HCT116 (cell line): ENCODE measurements at regions not wholly inside any gene's neighbourhood (a gene's known extent, or its start where the extent isn't known, plus 50 kb on each side); places are given as distances from the start of the nearest gene placed in this dataset.

Experiments
- ATAC-seq: fragments of 200-7000 bp; cut with Tn5 transposase; 2 replicates; pipeline ENCODE4 v1.9.1; 2020; ENCODE audit warnings: mild to moderate bottlenecking, moderate library complexity
- BruUV-seq: library from RNA; stranded (reverse); fragments of 400-500 nt; replicated peaks from 2 replicates; lab custom pipeline; 2021; lab: Mats Ljungman, UMichigan
- CTCF ChIA-PET: fragments of 300-600 bp; sonication (Branson Sonifier 250); formaldehyde crosslinking; loops from one replicate; lab custom pipeline; 2021; ENCODE audit warnings: antibody characterized with exemption; lab: Charles Lee
- POLR2A ChIA-PET: fragments of 300-600, 350-600 bp; sonication (Branson Sonifier 250); formaldehyde crosslinking; loops from one replicate; lab custom pipeline; 2021; ENCODE audit warnings: antibody characterized with exemption; lab: Charles Lee
- RAD21 ChIA-PET, 2 experiments: fragments of 300-600 bp; sonication (Branson Sonifier 250); formaldehyde crosslinking; loops; one replicate each; lab custom pipeline; 2023; ENCODE audit warnings: low total read pairs in 2 of 2; ENCODE audit not compliant: uncharacterized antibody in 2 of 2, unreplicated experiment in 2 of 2, low non-redundant PET in 1 of 2; lab: Charles Lee
- DNase-seq: peaks from one replicate; pipeline ENCODE4 v3.0.0-alpha.2; 2010; ENCODE audit warnings: low read depth, low spot score
- H2AFZ ChIP-seq: fragments of 200-600 bp; shearing (Covaris generic), sonication (generic); 2 replicates; pipeline ENCODE4 v1.6.1; 2017; ENCODE audit warnings: low read depth, mixed run types, mixed read lengths, antibody characterized with exemption, low read length; ENCODE audit not compliant: poor library complexity, severe bottlenecking
- H3K27ac ChIP-seq: 2 replicates; pipeline ENCODE4 v1.5.1; 2012; ENCODE audit warnings: low read depth, low read length
- H3K27me3 ChIP-seq: fragments of 200-600 bp; sonication (generic); 2 replicates; pipeline ENCODE4 v1.6.1; 2016; ENCODE audit warnings: mixed run types, low read length, mixed read lengths; ENCODE audit not compliant: insufficient read depth
- H3K36me3 ChIP-seq, 2 experiments: fragments of 200-500 bp in 1 of 2; fragments of 200-600 bp in 1 of 2; sonication (Bioruptor generic) in 1 of 2; sonication (generic) in 1 of 2; 2 replicates each; pipeline versions ENCODE4 v1.5.1 to v1.6.1; 2014 to 2016; ENCODE audit warnings: low read length in 2 of 2, inconsistent platforms in 1 of 2, mixed read lengths in 1 of 2, mixed run types in 1 of 2; ENCODE audit not compliant: insufficient read depth in 2 of 2, control insufficient read depth in 1 of 2
- H3K4me1 ChIP-seq, 2 experiments: fragments of 200-600 bp in 1 of 2; sonication (generic) in 1 of 2; 2 replicates each; pipeline versions ENCODE4 v1.5.1 to v1.6.1; 2012 to 2017; ENCODE audit warnings: low read length in 2 of 2, inconsistent platforms in 1 of 2, mild to moderate bottlenecking in 1 of 2, mixed read lengths in 1 of 2, mixed run types in 1 of 2, moderate library complexity in 1 of 2; ENCODE audit not compliant: insufficient read depth in 2 of 2, control insufficient read depth in 1 of 2
- H3K4me2 ChIP-seq: fragments of 200-600 bp; sonication (generic); 2 replicates; pipeline ENCODE4 v1.6.1; 2017; ENCODE audit warnings: mixed run types, low read length, mixed read lengths
- H3K4me3 ChIP-seq, 2 experiments: fragments of 200-600 bp in 1 of 2; sonication (generic) in 1 of 2; replicated peaks in 1 of 2; 2 replicates each; pipeline ENCODE4 v1.5.1; 2011 to 2016; ENCODE audit warnings: low read length in 2 of 2, control low read depth in 1 of 2, low read depth in 1 of 2, mild to moderate bottlenecking in 1 of 2, mixed read lengths in 1 of 2, mixed run types in 1 of 2
- H3K79me2 ChIP-seq: fragments of 200-600 bp; sonication (generic); 2 replicates; pipeline ENCODE4 v1.6.1; 2017; ENCODE audit warnings: mild to moderate bottlenecking, mixed run types, low read length, moderate library complexity, mixed read lengths; ENCODE audit not compliant: insufficient read depth
- H3K9ac ChIP-seq: fragments of 200-600 bp; sonication (generic); 2 replicates; pipeline ENCODE4 v1.6.1; 2016; ENCODE audit warnings: low read length, mixed read lengths
- H3K9me2 ChIP-seq: fragments of 200-600 bp; sonication (generic), shearing (Covaris generic); 2 replicates; pipeline ENCODE4 v1.6.1; 2017; ENCODE audit warnings: mixed run types, mild to moderate bottlenecking, moderate library complexity; ENCODE audit not compliant: insufficient read depth
- H3K9me3 ChIP-seq, 2 experiments: fragments of 200-500 bp in 1 of 2; fragments of 200-600 bp in 1 of 2; sonication (Bioruptor generic) in 1 of 2; sonication (generic) in 1 of 2; 2 replicates each; pipeline ENCODE4 v1.6.1; 2014 to 2017; ENCODE audit warnings: low read length in 2 of 2, mixed read lengths in 2 of 2, inconsistent platforms in 1 of 2, low read depth in 1 of 2, mild to moderate bottlenecking in 1 of 2, mixed run types in 1 of 2, moderate library complexity in 1 of 2; ENCODE audit not compliant: control insufficient read depth in 1 of 2, insufficient read depth in 1 of 2
- H4K20me1 ChIP-seq: fragments of 200-600 bp; sonication (generic), shearing (Covaris generic); 2 replicates; pipeline ENCODE4 v1.6.1; 2017; ENCODE audit warnings: mixed run types, mild to moderate bottlenecking, moderate library complexity; ENCODE audit not compliant: insufficient read depth
- ATF3 ChIP-seq: IDR thresholded peaks from 2 replicates; pipeline ENCODE4 v1.6.1; 2012
- CBX3 ChIP-seq: IDR thresholded peaks from 2 replicates; pipeline ENCODE4 v1.6.1; 2012; ENCODE audit warnings: low read depth
- EGR1 ChIP-seq: IDR thresholded peaks from 2 replicates; pipeline ENCODE4 v1.6.1; 2012; ENCODE audit warnings: low read depth
- ELF1 ChIP-seq: IDR thresholded peaks from 2 replicates; pipeline ENCODE4 v1.6.1; 2012; ENCODE audit warnings: low read depth, borderline replicate concordance
- EZH2 ChIP-seq: fragments of 200-600 bp; sonication (generic); IDR thresholded peaks from 2 replicates; pipeline ENCODE4 v1.6.1; 2017; ENCODE audit warnings: antibody characterized with exemption, mixed run types
- FOSL1 ChIP-seq: IDR thresholded peaks from 2 replicates; pipeline ENCODE4 v1.6.1; 2012; ENCODE audit warnings: low read depth
- MAX ChIP-seq: IDR thresholded peaks from 2 replicates; pipeline ENCODE4 v1.6.1; 2012
- POLR2A ChIP-seq: IDR thresholded peaks from 2 replicates; pipeline ENCODE4 v1.7.0; 2011; ENCODE audit warnings: borderline replicate concordance; ENCODE audit not compliant: insufficient read depth, insufficient read length; ENCODE audit errors: extremely low read depth
- POLR2AphosphoS5 ChIP-seq: IDR thresholded peaks from 2 replicates; pipeline ENCODE4 v1.6.1; 2011; ENCODE audit warnings: mild to moderate bottlenecking, low read depth, low read length, moderate library complexity
- RAD21 ChIP-seq: IDR thresholded peaks from 2 replicates; pipeline ENCODE4 v1.6.1; 2012; ENCODE audit warnings: low read depth, mild to moderate bottlenecking
- REST ChIP-seq: IDR thresholded peaks from 2 replicates; pipeline ENCODE4 v1.6.1; 2012; ENCODE audit warnings: low read depth
- SIN3A ChIP-seq: IDR thresholded peaks from 2 replicates; pipeline ENCODE4 v1.6.1; 2012; ENCODE audit warnings: low read depth
- SP1 ChIP-seq: IDR thresholded peaks from 2 replicates; pipeline ENCODE4 v1.6.1; 2012; ENCODE audit warnings: low read depth
- SRF ChIP-seq: IDR thresholded peaks from 2 replicates; pipeline ENCODE4 v1.6.1; 2012; ENCODE audit warnings: low read depth
- TCF7L2 ChIP-seq: IDR thresholded peaks from 2 replicates; pipeline ENCODE4 v1.7.0; 2011; ENCODE audit warnings: borderline replicate concordance, inconsistent platforms; ENCODE audit not compliant: insufficient read depth, insufficient read length; ENCODE audit errors: extremely low read depth
- ZBTB33 ChIP-seq: IDR thresholded peaks from 2 replicates; pipeline ENCODE4 v1.6.1; 2011; ENCODE audit warnings: mild to moderate bottlenecking, low read length, moderate library complexity; ENCODE audit not compliant: insufficient replicate concordance; ENCODE audit errors: extremely low read depth
- ZFX ChIP-seq: fragments of 450-650 bp; IDR thresholded peaks from 2 replicates; pipeline ENCODE4 v1.6.1; 2017
- intact Hi-C: fragments of 100-400 bp; cut with micrococcal nuclease; formaldehyde crosslinking; loops from 2 replicates; pipeline ENCODE4 v1.10.0; 2022

GRCh38 chr5:175124251-175124813, 319.6 kb downstream of the DRD1 start (continued):
- TF ChIP-seq SRF, result no peak
- peak; percentile 58 for TF ChIP-seq MAX
- 0 out of 2 replicates have a peak, but pooled peaks have one; percentile 40 for TF ChIP-seq SIN3A

- Histone ChIP-seq H3K4me3 (peak overlapping the region in 1 of 2 experiments; percentile 20; a peak in 2 of 4 replicates), H3K36me3 (no peaks in the 10 kb centered on the region), H3K9ac (peak overlapping the region; percentile 41), H3K79me2 (no peaks in the 10 kb centered on the region), H3K4me1 (peaks cover 47 to 56% of the 10 kb centered on the region in 2 experiments), H3K9me2 (no peaks in the 10 kb centered on the region), H3K27ac (peak overlapping the region; percentile 99), H4K20me1 (no peaks in the 10 kb centered on the region), H3K27me3 (no peaks in the 10 kb centered on the region), H2AFZ (peak overlapping the region; percentile 92), H3K9me3 (no peaks in the 10 kb centered on the region), H3K4me2 (peak overlapping the region; percentile 70)
- POLR2A ChIA-PET, result interaction anchor here (0.8 kb wide), 1 partner anchor 20 kb away, joined by 3 read pairs; no protein-coding TSS in a partner anchor
- RAD21 ChIA-PET, result no interaction called here
- no TSS peak for BruUV-seq
- ATAC-seq (peak; percentile 77), DNase-seq (peak; percentile 95)
- intact Hi-C loops, result loop anchor here (2.0 kb wide), 1 partner anchor 255 kb away; no protein-coding TSS in a partner anchor
- CTCF ChIA-PET, result no interaction called here
- TF ChIP-seq ATF3 (peak; percentile 44; the same call in 1 of the 2 replicates), MAX (peak; percentile 70), ELF1 (peak; percentile 24; the same call in 1 of the 2 replicates), POLR2A (no peak), FOSL1 (peak; percentile 97), SRF (peak; percentile 79; the same call in 1 of the 2 replicates), POLR2AphosphoS5 (peak; percentile 27; the same call in 1 of the 2 replicates), EGR1 (peak; percentile 47; the same call in 1 of the 2 replicates), TCF7L2 (peak; percentile 12), ZFX (no peak), ZBTB33 (no peak), EZH2 (no peak), RAD21 (peak; percentile 20; the same call in 1 of the 2 replicates), SP1 (peak; percentile 97), CBX3 (peak; percentile 59; the same call in 1 of the 2 replicates), REST (no peak)
Observed at GRCh38 chr5:175123542-175123941, 320.4 kb downstream of the DRD1 start.
